Gastroesophageal sphincter (tissue), 3 donors: ENCODE measurements at regions not wholly inside any gene's neighbourhood (a gene's known extent, or its start where the extent isn't known, plus 50 kb on each side); places are given as distances from the start of the nearest gene placed in this dataset.

ENCODE experiments used
- POLR2A ChIP-seq, 2 donors: fragments of 450-650 bp; IDR thresholded peaks; one replicate each; pipeline ENCODE4 v1.6.1; 2017; ENCODE audit warnings: antibody characterized with exemption in 2 of 2, mild to moderate bottlenecking in 2 of 2, moderate library complexity in 1 of 2
- POLR2AphosphoS5 ChIP-seq: sonication (generic); formaldehyde crosslinking; IDR thresholded peaks from one replicate; pipeline ENCODE4 v1.6.1; 2017; ENCODE audit warnings: antibody characterized with exemption
- TF ChIP-seq, protein P1 (sequence below), 4 experiments: fragments of 200-600 bp in 2 of 4; fragments of 450-650 bp in 2 of 4; sonication (generic) in 1 of 4; IDR thresholded peaks; one replicate each; pipeline ENCODE4 v1.5.1; 2017 to 2019; ENCODE audit warnings: antibody characterized with exemption in 4 of 4, mild to moderate bottlenecking in 2 of 4, moderate library complexity in 2 of 4

DNA sequence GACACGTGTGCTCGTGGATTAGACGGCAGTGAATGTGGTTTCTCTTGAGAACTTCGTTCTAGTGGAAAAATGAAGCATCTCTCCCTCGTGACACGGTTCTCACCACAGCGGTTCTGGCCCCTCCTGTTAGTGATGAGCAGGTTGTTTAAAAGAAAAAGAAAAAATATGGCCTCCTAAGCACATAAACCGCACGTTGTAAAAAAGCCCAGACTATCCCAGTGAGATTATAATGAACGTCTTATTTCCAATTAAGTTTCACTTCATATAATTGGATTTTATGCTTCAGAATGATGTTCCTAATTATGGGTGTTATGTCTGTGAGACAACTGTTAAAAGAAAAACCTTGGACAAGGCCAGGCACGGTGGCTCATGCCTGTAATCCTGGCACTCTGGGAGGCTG lies 74.5 kb upstream of the FRMD1 start:
- TF ChIP-seq, protein P1, sequence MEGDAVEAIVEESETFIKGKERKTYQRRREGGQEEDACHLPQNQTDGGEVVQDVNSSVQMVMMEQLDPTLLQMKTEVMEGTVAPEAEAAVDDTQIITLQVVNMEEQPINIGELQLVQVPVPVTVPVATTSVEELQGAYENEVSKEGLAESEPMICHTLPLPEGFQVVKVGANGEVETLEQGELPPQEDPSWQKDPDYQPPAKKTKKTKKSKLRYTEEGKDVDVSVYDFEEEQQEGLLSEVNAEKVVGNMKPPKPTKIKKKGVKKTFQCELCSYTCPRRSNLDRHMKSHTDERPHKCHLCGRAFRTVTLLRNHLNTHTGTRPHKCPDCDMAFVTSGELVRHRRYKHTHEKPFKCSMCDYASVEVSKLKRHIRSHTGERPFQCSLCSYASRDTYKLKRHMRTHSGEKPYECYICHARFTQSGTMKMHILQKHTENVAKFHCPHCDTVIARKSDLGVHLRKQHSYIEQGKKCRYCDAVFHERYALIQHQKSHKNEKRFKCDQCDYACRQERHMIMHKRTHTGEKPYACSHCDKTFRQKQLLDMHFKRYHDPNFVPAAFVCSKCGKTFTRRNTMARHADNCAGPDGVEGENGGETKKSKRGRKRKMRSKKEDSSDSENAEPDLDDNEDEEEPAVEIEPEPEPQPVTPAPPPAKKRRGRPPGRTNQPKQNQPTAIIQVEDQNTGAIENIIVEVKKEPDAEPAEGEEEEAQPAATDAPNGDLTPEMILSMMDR (IDR thresholded peaks at IDR 0.05), result no peak
- no peak for TF ChIP-seq POLR2A (IDR thresholded peaks at IDR 0.05)
- TF ChIP-seq POLR2AphosphoS5, result no peak
